Left ventricle myocardium superior (tissue), 1 donor: ENCODE measurements at regions not wholly inside any gene's neighbourhood (a gene's known extent, or its start where the extent isn't known, plus 50 kb on each side); places are given as distances from the start of the nearest gene placed in this dataset.

Experiments
- ATAC-seq: fragments of 200-7000 bp; cut with Tn5 transposase; one replicate; pipeline ENCODE4 v1.9.1; 2020; ENCODE audit warnings: mild to moderate bottlenecking, moderate library complexity
- DNase-seq: peaks from one replicate; pipeline ENCODE4 v3.0.0-alpha.2; 2020
- intact Hi-C: fragments of 100-400 bp; cut with micrococcal nuclease; formaldehyde crosslinking; loops from one replicate; pipeline ENCODE4 v1.11.0; 2022
- donor health status: DM: no; HTN: yes; CAD: no; lungs with severe emphysema.

DNA sequence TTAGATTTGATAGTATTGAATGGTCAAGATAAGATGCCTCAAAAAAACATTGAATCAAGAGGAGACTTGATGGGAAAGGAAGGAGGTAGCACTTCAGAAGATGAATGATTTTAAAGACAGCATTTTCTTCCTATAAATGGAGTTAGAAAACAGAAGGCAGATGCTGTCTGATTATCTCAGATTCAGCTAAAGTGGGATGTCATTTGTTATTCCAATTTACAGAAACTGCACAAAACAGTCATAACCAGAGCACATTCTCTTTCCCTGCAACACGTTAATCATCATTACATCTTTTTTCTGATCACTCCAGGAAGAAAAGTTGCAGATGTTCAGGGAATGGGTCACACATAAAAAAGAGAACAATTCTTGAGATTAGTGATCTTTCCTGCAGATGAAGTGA lies 1141.8 kb downstream of the SI start:
- ATAC-seq, result no peak
- intact Hi-C loops, result no loop called here
- DNase-seq, result no peak

DNA sequence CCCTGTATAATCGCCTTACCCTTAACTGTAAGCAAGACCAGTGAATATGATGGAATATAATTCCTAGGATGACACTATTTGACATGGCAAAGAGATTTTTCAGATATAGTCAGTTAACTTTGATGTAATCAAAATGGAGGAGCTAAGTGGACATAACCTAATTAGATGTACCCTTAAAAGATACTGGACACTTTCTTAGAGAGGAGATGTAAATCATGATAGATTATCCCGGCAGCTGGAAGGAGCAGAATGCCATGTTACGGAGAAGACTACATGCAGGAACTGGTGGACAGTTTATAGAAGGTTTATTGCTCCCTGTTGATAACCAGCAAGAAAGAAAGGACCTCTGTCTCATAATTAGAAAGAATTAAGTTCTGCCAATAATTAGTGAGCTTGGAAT lies 1142.9 kb downstream of the SI start:
- intact Hi-C loops, result no loop called here
- ATAC-seq (no peak), DNase-seq (no peak)

DNA sequence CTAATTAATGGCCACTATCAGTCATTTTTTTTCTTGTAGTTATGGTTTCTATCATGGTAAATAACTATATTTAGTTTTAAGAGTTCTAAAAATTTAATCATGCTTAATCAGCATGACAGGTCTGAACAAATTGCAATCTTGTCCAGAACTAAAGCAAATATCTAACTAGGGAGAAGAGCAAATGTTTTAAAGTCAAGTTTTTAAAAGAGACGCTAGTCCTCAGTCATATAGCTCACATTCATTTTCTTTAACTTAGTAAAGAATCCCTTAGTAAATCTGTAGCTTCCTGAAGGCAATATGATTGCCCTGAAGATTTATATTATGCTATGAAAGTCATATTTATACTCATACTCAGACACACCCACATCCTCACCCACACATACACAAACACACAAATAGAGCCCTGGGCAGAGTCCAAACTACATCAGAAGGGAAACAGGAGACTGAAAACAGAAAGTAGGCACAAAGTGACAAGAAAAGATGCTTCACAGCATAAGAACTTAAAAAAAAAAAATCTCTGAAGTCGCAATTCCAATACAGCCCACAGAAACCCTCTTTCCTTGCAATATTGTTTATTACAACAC lies 1149.1 kb downstream of the SI start:
- DNase-seq (no peak), ATAC-seq (no peak)
- intact Hi-C loops, result no loop called here

DNA sequence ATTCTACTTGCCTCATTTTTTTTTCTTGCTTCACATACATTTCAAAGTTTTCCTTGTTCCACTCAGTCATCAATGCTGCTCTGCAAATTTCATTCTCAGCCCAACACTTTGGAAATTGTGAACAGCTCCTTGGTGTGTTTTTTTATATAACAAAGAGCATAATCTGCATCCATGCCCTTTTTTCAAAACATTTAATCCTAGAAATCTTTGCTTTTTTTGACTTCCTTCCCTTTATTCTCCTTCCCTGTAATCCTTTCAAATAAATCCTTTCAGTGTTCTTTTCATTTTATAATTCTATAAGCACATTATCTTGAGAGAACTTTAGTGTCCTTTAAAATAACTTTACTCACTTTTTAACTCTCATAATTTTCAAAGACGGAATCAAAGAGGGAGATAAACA lies 1150.8 kb downstream of the SI start:
- ATAC-seq (no peak), DNase-seq (no peak)
- intact Hi-C loops, result no loop called here

DNA sequence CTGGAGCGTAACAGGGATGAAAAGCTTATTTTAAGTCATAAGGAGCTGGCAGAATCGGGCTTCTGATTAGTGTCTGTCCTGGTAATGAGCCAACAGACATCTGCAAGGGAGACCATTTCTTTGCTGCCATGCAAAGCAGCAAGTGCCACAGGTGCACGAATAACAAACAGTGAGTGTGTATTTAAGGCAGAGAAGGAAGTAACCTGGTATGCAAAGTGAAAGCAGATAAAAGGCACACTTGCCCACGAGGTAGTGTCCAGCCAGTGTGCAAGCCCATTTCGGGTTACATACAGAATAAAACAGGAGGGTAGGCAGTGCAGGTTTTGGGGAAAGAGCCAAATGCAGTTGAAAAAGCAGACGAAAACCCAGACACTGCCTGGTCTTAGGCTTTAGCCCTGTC lies 1153.7 kb downstream of the SI start:
- intact Hi-C loops, result no loop called here
- DNase-seq (no peak), ATAC-seq (no peak)

DNA sequence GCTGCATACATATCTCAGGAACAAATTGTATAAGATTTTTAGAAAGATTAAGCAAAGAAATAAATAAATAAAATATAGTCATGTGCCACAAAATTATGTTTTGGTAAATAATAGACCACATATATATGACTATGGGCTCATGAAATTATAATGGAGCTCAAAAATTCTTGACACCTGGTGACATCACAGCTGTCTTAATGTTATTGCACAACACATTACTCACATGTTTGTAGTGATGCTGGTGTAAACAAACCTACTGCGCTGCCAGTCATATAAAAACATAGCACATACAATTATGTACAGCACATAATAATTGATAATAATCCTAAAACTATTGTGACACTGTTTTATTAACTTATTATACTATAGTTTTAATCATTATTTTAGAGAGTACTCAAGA lies 1159.1 kb downstream of the SI start:
- intact Hi-C loops, result no loop called here
- ATAC-seq (no peak), DNase-seq (no peak)

DNA sequence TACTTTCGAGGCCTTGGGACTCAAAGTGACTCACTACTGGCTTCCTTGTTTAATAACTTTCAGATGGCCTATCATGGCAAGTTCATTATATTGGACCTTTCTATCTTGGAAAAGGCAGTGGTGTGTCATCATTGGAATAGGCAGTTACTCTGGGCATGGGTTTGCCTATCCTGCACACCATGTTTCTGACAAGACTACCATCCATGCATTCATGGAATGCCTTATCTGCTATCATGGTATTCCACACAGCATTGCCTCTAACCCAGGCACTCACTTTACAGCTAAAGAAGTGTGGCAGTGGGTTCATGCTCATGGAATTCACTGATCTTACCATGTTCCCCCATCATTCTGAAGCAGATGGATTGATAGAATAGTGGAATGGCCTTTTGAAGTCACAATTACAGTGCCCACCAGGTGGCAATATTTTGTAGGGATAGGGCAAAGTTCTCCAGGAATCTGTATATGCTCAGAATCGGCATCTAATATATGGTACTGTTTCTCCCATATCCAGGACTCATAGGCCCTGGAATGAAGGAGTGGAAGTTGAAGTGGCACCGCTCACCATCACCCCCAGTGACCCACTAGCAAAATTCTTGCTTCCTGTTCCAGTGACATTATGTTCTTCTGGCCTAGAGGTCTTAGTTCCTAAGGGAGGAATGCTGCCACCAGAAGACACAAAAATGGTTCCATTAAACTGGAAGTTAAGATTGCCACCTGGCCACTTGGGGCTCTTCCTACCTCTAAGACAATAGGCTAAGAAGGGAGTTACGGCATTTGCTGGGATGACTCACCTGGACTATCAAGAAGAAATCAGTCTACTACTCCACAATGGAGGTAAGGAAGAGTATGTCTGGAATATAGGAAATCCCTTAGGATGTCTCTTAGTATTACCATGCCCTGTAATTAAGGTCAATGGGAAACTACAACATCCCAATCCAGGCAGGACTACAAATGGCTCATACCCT lies 1161.4 kb downstream of the SI start:
- intact Hi-C loops, result no loop called here
- DNase-seq, result no peak
- no peak for ATAC-seq

DNA sequence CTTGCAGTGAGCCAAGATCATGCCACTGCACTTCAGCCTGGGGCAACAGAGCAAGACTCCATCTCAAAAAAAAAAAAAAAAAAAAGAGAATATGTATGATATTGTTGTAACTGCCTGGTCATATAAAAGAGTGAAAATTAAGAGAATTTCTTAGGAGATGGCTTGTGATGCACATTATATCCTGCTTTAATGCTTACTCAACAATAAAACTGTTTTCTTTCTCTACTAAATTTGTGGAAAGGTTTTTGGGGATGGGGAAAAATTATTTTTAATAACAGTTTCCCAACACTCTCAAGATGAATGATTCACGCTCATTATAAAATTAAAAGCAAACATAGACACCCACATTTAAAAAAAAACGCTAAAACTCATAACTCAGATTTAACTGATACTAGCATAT lies 1163.0 kb downstream of the SI start:
- intact Hi-C loops, result no loop called here
- DNase-seq (no peak), ATAC-seq (no peak)

DNA sequence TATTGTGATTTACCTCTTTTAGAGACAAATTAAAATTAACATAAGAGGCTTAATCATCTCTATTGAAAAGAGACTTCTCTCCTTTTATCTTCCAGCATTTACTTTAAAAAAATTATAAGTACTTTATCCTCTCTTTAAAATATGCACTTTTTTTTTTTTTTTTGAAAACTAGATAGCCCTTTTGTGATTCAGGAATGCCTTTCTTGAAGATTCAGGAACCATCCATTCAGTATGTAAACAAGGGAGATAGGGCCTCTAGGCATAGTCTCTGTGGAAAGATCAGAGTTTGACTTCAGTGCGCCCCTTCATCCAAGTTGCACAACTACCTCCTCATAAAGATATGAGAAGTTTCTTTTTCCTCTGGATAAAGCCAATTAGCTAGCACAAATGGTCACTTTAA lies 1163.7 kb downstream of the SI start:
- no peak for ATAC-seq
- DNase-seq, result no peak
- intact Hi-C loops, result no loop called here

DNA sequence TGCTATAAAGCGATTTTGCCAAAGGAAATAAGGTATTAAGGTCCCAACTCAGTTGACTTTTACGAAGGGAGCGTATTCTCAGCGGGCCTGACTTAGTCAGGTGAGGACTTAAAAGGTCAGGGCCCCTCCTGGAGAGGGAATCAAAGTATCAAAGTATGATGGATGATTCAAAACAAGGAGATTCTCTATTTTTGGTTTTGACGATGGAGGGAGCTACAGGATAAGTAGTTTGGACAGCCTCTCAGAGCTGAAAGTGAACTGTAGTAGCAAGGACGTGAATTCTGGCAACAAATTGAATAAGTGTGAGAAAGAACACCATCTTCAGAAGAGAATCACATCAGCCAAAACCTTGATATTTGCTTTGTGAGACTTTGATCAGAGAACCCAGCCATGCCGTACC lies 1186.5 kb downstream of the SI start:
- no peak for ATAC-seq
- no peak for DNase-seq
- intact Hi-C loops, result no loop called here

DNA sequence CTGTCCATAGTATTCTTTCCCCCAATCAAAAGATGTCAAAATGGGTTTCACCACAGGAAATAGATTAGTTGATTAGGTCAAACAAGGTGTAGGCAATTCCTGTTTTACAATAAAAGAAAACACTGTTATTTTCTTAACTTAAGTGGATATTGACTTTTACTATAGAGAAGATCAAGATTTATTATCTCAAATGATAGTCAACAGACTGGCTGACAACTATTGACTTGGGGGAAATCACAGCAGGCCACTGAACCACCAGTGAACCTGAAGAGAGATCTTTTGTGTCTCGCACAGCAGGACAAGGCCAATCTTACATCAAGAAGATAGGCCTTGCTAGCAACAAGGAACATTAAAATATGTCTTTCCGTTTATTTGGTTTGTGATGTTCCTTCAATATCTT lies 1187.6 kb downstream of the SI start:
- intact Hi-C loops, result no loop called here
- ATAC-seq, result no peak
- DNase-seq, result no peak

DNA sequence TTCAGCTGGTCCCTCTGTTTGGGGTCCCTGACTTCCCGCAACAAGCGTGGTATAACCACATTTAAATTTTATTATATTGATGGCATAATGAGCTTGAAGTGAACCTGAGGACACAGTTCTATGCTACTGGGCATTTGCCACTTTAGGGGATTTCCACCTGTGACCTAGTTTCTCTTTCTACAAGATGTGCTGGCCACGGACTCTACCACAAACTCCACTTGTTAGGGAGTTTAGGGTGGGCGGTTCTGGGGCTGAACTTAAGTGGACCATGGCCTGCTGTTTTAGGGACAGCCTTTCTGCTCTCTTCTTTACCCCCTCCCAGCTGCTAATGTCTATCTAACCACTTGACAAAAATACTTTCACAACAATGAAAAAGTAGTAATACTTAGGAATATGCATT lies 1199.1 kb downstream of the SI start:
- ATAC-seq (no peak), DNase-seq (no peak)

DNA sequence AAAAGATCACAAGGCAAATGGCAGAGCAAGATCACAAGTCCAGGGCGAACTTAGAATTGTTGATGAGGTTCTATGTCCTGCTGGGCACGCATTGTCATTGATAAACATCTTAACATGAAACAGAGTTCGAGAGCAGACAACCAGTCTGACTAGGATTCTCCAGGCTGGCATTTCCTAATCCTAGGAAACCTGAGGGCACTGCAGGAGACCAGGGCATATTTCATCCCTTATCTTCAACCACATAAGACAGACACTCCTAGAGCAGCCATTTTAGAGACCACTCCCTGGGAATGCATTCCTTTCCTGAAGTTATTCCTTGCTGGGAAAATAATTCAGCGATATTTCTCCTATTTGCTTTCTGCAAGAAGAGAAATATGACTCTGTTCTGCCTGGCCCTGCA lies 1199.9 kb downstream of the SI start:
- ATAC-seq (no peak), DNase-seq (no peak)
- intact Hi-C loops, result no loop called here

More for the DNA sequence above, 1199.1 kb downstream of the SI start:
- intact Hi-C loops, result no loop called here

DNA sequence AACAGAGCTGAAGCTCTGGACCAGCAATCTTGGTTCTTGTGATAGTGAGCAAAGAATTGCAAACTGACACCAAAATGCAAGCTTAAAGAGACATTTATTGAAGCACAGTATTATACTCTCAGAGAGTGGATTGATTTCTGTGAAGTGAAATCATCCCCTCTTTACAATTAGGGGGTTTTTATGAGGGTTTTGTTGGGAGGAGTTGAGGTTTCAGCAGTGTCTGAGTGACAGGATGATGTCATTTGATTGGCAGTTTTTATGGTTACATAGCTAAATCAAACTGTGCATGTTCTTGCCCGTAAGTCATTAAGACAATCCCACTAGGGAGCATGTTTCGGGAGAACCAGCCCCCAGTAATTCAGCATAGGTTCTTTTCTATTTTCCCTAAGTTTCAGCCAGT lies 1200.5 kb downstream of the SI start:
- intact Hi-C loops, result no loop called here
- ATAC-seq (no peak), DNase-seq (no peak)

DNA sequence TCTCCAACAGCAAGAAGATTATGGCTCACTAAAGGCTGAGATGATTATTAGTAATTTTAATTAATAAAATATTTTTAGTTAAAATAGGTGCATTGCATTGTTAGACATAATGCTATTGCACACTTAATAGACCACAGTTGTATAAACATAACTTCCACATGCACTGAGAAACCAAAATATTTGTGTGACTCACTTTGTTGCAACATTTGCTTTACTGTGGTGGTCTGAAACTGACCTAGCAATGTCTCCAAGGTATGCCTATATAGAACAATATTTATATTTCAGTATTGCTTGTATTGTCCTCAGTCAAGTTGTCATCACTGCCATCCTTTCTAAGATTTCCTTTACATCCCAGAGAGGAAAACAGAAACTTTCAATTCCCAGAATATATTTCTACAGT lies 1215.2 kb downstream of the SI start:
- intact Hi-C loops, result no loop called here
- DNase-seq (no peak), ATAC-seq (no peak)

DNA sequence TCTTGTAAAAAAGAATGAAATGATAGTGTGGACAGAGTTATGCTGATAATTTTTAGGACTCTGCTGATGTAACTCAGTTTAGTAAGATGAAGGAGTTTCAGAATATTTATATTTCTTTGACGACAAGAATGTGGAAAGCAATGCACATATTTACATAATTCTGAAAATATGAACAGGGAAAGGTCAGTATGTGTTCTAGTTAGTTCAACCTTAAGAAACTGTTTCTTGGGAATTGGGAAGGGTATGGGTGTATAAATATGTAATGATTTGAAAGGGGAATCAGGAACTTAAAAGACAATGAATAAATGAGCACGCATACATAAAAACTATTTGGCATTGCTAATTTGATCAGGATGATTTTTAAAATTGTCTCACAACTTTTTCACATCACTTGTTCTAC lies 1226.1 kb downstream of the SI start:
- DNase-seq (no peak), ATAC-seq (no peak)
- intact Hi-C loops, result no loop called here

DNA sequence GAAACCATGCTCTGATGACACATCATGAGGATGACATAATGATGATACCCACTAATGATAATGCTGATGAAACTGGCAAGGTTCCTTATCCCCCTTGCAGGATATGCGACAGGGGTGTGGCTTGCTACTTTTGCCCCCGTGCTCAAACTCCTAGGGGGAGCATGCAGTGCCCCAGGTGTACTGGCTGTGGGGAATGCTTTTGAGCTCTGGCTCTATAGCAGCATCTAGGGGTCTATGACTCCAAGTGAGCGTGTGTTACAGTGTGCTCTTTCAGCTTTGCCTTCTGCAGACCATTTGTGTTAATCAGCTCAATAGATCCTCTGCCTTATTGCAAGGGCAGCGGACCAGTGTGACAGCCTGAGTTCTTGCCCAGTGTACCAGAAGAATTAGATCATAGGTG lies 1239.5 kb downstream of the SI start:
- ATAC-seq, result no peak
- no peak for DNase-seq
- intact Hi-C loops, result no loop called here

DNA sequence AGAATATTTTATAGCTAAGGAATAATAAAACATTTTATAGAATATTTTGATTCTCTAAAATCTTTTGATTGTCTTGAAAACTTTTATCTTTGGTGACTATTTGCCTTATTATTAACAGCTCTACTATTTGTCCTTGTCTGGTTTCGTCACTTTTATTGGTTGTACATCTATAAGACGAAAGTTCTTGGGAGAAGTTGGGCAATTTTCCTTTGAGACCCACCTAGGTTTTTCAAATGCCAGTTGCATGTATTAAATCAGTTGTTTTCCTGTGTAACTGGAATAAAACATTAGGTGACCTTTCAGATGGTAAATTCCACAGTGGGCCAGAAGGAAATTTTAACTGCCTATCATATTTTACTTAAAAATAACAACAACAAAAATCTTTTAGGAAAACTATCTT lies 1245.7 kb downstream of the SI start:
- intact Hi-C loops, result no loop called here
- DNase-seq (no peak), ATAC-seq (no peak)

DNA sequence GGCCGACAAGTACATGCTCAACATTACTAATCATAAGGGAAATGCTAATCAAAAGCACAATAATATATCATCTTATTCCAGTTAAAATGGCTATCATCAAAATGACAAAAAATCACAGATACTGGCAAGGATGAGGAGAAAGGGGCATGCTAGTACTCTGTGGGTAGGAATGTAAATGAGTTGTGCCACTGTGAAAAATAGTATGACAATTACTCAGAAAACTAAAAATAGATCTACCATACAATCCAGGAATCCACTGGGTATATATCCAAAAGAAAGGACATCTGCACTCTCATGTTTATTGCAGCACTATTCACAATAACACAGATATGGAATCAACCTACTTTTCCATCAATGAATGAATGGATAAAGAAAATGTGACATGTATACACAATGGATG lies 1256.5 kb downstream of the SI start:
- no peak for DNase-seq
- intact Hi-C loops, result no loop called here
- ATAC-seq, result no peak

DNA sequence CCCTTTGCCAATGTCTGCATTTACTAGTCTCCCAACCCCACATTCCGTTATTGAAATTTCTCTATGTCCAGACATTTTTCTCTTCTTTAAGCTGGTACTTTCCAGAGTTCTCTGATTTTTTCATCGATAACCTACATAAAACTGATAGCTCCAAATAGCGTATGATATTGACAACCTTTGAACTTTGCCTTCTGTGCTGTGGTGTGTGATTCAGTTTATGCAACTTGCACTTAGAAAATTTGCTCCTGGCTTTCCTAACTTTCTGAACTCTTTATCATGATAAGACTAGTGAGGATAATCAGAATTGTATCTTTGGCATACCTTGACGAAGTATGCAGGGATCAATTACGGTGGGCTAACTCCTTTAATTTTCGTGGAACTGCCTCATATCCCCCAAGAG lies 1261.3 kb downstream of the SI start:
- intact Hi-C loops, result no loop called here
- no peak for DNase-seq
- ATAC-seq, result no peak

DNA sequence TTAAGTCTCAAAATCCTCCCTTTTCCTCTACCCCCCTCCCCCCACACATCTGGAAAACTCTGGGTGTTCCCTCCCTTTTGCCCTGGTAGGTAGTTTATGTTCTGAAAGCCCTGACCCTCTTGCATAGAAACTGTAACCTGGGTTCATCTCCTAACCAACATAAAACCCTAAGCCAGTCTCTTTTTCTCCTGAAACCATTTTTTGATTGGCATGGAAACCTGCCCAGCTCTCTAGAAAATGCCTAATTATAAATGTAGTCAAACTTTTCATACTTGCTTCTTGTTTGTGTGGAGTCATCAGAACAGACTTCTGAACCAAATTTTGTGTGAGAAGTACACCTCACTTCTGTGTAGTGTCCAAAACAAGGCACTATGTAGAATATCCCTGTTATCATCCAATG lies 1264.4 kb downstream of the SI start:
- DNase-seq, result no peak
- intact Hi-C loops, result no loop called here
- no peak for ATAC-seq
